Trophoblast cell (in vitro differentiated cells and primary cell): ENCODE measurements at regions not wholly inside any gene's neighbourhood (a gene's known extent, or its start where the extent isn't known, plus 50 kb on each side); places are given as distances from the start of the nearest gene placed in this dataset.

Source experiments
- DNase-seq, 2 donors: peaks; one replicate each; pipeline ENCODE4 v3.0.0-alpha.2; 2016
- H2AFZ ChIP-seq: 2 replicates; pipeline ENCODE4 v1.6.1; 2013; ENCODE audit warnings: low read length, moderate library complexity, mild to moderate bottlenecking; ENCODE audit not compliant: insufficient read depth, poor library complexity
- H2AK5ac ChIP-seq: 2 replicates; pipeline ENCODE4 v1.6.1; 2013; ENCODE audit warnings: mild to moderate bottlenecking, low read length
- H2BK120ac ChIP-seq: 2 replicates; pipeline ENCODE4 v1.6.1; 2013; ENCODE audit warnings: low read length, mild to moderate bottlenecking, moderate library complexity; ENCODE audit not compliant: insufficient read depth, poor library complexity
- H2BK12ac ChIP-seq: 2 replicates; pipeline ENCODE4 v1.6.1; 2013; ENCODE audit warnings: mild to moderate bottlenecking, low read length, moderate library complexity
- H2BK5ac ChIP-seq: 2 replicates; pipeline ENCODE4 v1.6.1; 2013; ENCODE audit warnings: low read length, low read depth, moderate library complexity, mild to moderate bottlenecking; ENCODE audit not compliant: poor library complexity
- H3K14ac ChIP-seq: 2 replicates; pipeline ENCODE4 v1.6.1; 2013; ENCODE audit warnings: mild to moderate bottlenecking, low read length
- H3K18ac ChIP-seq: 2 replicates; pipeline ENCODE4 v1.6.1; 2013; ENCODE audit warnings: mild to moderate bottlenecking, low read length
- H3K23ac ChIP-seq: 2 replicates; pipeline ENCODE4 v1.6.1; 2013; ENCODE audit warnings: low read length
- H3K27ac ChIP-seq: 2 replicates; pipeline ENCODE4 v1.5.1; 2013; ENCODE audit warnings: low read depth, mild to moderate bottlenecking, inconsistent platforms, low read length, moderate library complexity
- H3K27me3 ChIP-seq: 2 replicates; pipeline ENCODE4 v1.6.1; 2013; ENCODE audit warnings: inconsistent platforms, mild to moderate bottlenecking, low read length, moderate library complexity; ENCODE audit not compliant: insufficient read depth
- H3K36me3 ChIP-seq, 2 experiments: 1 replicate in 1 of 2; 2 replicates in 1 of 2; pipeline ENCODE4 v1.6.1; 2013; ENCODE audit warnings: low read length in 2 of 2, mild to moderate bottlenecking in 2 of 2, moderate library complexity in 1 of 2; ENCODE audit not compliant: insufficient read depth in 2 of 2, control insufficient read depth in 1 of 2
- H3K4ac ChIP-seq: 2 replicates; pipeline ENCODE4 v1.6.1; 2013; ENCODE audit warnings: low read depth, mild to moderate bottlenecking, low read length, moderate library complexity
- H3K4me1 ChIP-seq, 2 experiments: 1 replicate in 1 of 2; 2 replicates in 1 of 2; pipeline ENCODE4 v1.6.1; 2013; ENCODE audit warnings: low read length in 2 of 2, mild to moderate bottlenecking in 2 of 2, moderate library complexity in 1 of 2; ENCODE audit not compliant: insufficient read depth in 2 of 2, control insufficient read depth in 1 of 2
- H3K4me2 ChIP-seq: 2 replicates; pipeline ENCODE4 v1.6.1; 2013; ENCODE audit warnings: inconsistent platforms, mild to moderate bottlenecking, low read length, moderate library complexity
- H3K4me3 ChIP-seq: 2 replicates; pipeline ENCODE4 v1.5.1; 2013; ENCODE audit warnings: mild to moderate bottlenecking, low read depth, low read length, inconsistent platforms
- H3K79me1 ChIP-seq: one replicate; pipeline ENCODE4 v1.6.1; 2013; ENCODE audit warnings: low read length
- H3K79me2 ChIP-seq: 2 replicates; pipeline ENCODE4 v1.6.1; 2013; ENCODE audit warnings: low read length, mild to moderate bottlenecking; ENCODE audit not compliant: control insufficient read depth, insufficient read depth, poor library complexity
- H3K9ac ChIP-seq: 2 replicates; pipeline ENCODE4 v1.6.1; 2013; ENCODE audit warnings: mild to moderate bottlenecking, low read length
- H3K9me3 ChIP-seq: 2 replicates; pipeline ENCODE4 v1.6.1; 2013; ENCODE audit warnings: low read depth, mild to moderate bottlenecking, control low read depth, inconsistent platforms, low read length; ENCODE audit not compliant: insufficient read depth
- H4K12ac ChIP-seq: 2 replicates; pipeline ENCODE4 v1.6.1; 2013; ENCODE audit warnings: low read depth, mild to moderate bottlenecking, low read length, moderate library complexity
- H4K8ac ChIP-seq: 2 replicates; pipeline ENCODE4 v1.6.1; 2013; ENCODE audit warnings: low read depth, mild to moderate bottlenecking, low read length, moderate library complexity
- H4K91ac ChIP-seq: one replicate; pipeline ENCODE4 v1.6.1; 2013; ENCODE audit warnings: low read depth, mild to moderate bottlenecking, low read length, moderate library complexity
- WGBS: extraction: QIAGEN DNeasy Blood & Tissue Kit; methylation state at CpG from one replicate; pipeline ENCODE4 v1.1.7; 2013; ENCODE audit warnings: missing lambda C conversion rate; ENCODE audit not compliant: insufficient read length, insufficient coverage; ENCODE audit errors: extremely low coverage; 5-methylcytosine and 5-hydroxymethylcytosine counted together

DNA sequence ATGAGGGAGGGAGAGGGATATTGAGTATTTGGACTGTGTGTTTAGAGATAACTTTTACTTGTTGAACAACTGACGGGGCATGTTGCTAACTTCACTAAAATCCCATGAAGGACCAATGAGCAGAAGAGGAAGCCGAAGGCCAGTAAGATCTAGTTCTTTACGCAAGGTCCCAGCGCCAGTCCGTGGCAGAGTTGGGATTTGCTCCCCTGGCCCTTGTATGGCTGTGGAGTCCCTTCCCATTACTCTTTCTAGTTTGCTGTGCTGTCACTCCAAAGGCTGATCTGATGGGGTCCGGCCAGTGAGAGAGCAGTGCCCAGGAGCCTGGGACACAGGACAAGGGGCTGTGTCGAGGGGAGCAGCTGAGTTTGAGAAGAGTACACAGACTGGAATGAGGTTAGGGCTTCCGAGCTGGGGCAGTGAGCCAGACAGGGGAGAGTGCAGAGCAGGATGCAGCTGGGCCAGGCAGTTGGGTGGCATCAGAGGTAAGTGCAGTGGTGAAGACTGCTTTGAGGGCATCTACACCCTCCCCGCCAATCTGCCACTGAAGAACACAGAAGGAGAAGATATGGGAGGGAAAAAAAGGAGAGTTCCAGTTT is 692.9 kb upstream of the HS6ST1 start:
- WGBS = no CpG with 5 or more reads among the region's 9 CpGs

DNA sequence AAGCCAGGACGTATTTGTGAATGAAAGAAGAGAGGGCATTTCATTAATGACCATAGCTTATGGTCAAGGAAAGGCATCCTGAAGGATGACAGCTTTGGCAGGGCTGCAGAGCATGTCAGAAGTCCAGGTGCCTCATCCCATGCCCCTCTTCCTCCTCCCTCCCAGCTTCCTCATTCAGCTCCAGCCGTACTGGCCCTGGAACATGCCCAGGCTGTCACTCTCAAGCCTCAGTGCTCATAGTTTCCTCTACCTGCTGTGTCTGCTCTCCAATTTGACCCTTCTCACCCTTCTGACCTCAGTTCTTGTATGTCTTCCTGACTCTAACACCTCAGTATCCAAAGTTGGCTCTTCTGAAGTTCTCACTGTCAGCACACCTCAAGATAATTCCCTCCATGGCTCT is 695.8 kb upstream of the HS6ST1 start:
- H3K18ac ChIP-seq = no peak overlapping the region
- no peak overlapping the region for H2AK5ac ChIP-seq
- H3K27me3 ChIP-seq = no peaks in the 10 kb centered on the region
- no peak overlapping the region for H4K8ac ChIP-seq
- H3K4me3 ChIP-seq = no peak overlapping the region
- no peak overlapping the region for H3K9ac ChIP-seq
- no CpG with 5 or more reads among the region's 2 CpGs for WGBS
- no peak overlapping the region for H3K14ac ChIP-seq
- no peak overlapping the region for H2BK12ac ChIP-seq
- H3K4ac ChIP-seq = no peak overlapping the region
- no peak overlapping the region for H4K12ac ChIP-seq
- H3K36me3 ChIP-seq = no peaks in the 10 kb centered on the region
- no peak overlapping the region for H3K4me2 ChIP-seq
- H2AFZ ChIP-seq = no peak overlapping the region
- no peak overlapping the region for H2BK120ac ChIP-seq
- no peaks in the 10 kb centered on the region for H3K9me3 ChIP-seq
- H3K79me1 ChIP-seq = no peaks in the 10 kb centered on the region
- H3K23ac ChIP-seq = no peak overlapping the region
- H3K79me2 ChIP-seq = no peaks in the 10 kb centered on the region
- no peak overlapping the region for H3K27ac ChIP-seq
- DNase-seq = no peak
- H3K4me1 ChIP-seq = no peaks in the 10 kb centered on the region
- no peak overlapping the region for H4K91ac ChIP-seq
- H2BK5ac ChIP-seq = no peak overlapping the region

More for the DNA sequence above, 692.9 kb upstream of the HS6ST1 start:
- Histone ChIP-seq H4K12ac (no peak overlapping the region), H2AFZ (no peak overlapping the region), H2AK5ac (no peak overlapping the region), H3K9ac (no peak overlapping the region), H3K27ac (no peak overlapping the region), H3K23ac (no peak overlapping the region), H3K4me1 (no peaks in the 10 kb centered on the region), H3K79me2 (no peaks in the 10 kb centered on the region), H3K4me2 (no peak overlapping the region), H2BK12ac (no peak overlapping the region), H3K4me3 (no peak overlapping the region), H3K27me3 (no peaks in the 10 kb centered on the region), H4K8ac (no peak overlapping the region), H2BK5ac (no peak overlapping the region), H4K91ac (no peak overlapping the region), H3K14ac (no peak overlapping the region), H3K79me1 (no peaks in the 10 kb centered on the region), H3K36me3 (no peaks in the 10 kb centered on the region), H3K9me3 (no peaks in the 10 kb centered on the region), H3K18ac (no peak overlapping the region), H2BK120ac (no peak overlapping the region), H3K4ac (no peak overlapping the region)
- no peak for DNase-seq

DNA sequence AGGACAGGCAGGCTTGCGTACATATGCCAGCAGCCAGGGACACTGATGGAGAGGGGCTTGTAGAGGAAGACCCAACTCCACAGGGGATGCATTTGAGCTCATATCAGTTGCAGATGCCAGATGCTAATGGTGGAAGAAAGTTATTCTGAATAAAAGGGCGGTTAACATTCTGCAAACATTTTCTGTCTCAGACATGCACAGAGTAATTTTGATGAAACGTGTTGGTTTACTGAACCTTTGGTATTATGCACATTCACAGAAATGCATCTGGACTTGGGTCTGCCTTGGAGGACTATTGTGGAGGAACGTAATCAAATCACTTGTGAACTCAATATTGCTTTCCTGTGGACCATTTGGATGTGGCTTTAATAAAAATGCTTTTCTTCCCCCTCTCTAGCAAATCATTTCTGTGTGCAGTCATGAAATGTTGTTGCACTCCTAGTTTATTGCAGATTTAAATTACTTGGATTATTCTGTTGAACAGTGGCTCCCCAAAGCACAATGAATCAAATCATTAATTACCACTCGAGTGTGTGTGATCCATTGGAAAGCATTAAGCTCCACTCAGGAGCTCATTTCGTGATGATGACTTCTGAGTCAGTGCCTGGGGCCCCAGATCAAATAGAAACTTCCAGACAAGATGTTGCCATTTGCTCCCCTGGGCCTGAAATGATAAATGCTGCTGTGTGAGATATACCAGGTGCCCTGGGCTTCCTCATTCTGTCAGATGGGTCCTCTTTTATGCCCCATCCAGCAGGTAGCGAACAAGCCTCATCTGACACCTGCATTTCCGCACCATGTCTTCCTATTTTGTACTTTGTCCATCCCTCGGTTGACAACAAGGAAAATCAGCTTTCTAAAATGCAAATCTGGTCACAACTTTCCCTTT is 697.0 kb upstream of the HS6ST1 start:
- no peak overlapping the region for H2BK5ac ChIP-seq
- no CpG with 5 or more reads among the region's 9 CpGs for WGBS
- no peak overlapping the region for H3K23ac ChIP-seq
- DNase-seq = no peak
- H3K4me2 ChIP-seq = no peak overlapping the region
- H4K91ac ChIP-seq = no peak overlapping the region
- H3K9ac ChIP-seq = no peak overlapping the region
- no peak overlapping the region for H3K4me3 ChIP-seq
- H3K79me1 ChIP-seq = no peaks in the 10 kb centered on the region
- no peaks in the 10 kb centered on the region for H3K36me3 ChIP-seq
- no peak overlapping the region for H3K27ac ChIP-seq
- H2BK12ac ChIP-seq = no peak overlapping the region
- no peak overlapping the region for H4K12ac ChIP-seq
- H3K18ac ChIP-seq = no peak overlapping the region
- H4K8ac ChIP-seq = no peak overlapping the region
- no peaks in the 10 kb centered on the region for H3K9me3 ChIP-seq
- H3K79me2 ChIP-seq = no peaks in the 10 kb centered on the region
- no peak overlapping the region for H2AK5ac ChIP-seq
- no peaks in the 10 kb centered on the region for H3K4me1 ChIP-seq
- no peaks in the 10 kb centered on the region for H3K27me3 ChIP-seq
- no peak overlapping the region for H3K14ac ChIP-seq
- H2BK120ac ChIP-seq = no peak overlapping the region
- no peak overlapping the region for H3K4ac ChIP-seq
- H2AFZ ChIP-seq = no peak overlapping the region

DNA sequence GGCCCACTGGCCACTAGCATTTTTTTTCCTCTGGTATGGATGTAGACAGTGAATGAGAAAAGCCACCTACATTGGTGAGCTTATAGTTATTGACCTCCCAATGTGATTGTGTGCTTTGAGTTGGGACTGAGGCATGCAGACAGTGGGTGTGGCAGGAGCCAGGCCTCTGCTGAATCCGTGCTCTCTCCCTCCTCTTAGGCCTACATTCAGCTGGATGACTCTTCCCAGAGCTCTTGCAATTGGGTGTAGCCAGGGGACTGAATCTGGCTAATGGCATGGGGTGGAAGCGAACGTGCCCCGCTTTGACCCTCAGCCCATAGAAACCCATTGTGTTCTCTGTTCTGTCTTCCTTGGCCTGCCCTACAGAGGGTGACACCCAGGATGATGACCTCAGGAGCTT is 698.3 kb upstream of the HS6ST1 start:
- DNase-seq = no peak
- no peaks in the 10 kb centered on the region for H3K79me2 ChIP-seq
- H3K14ac ChIP-seq = no peak overlapping the region
- H3K4ac ChIP-seq = no peak overlapping the region
- no peak overlapping the region for H3K18ac ChIP-seq
- no peaks in the 10 kb centered on the region for H3K27me3 ChIP-seq
- H2BK5ac ChIP-seq = no peak overlapping the region
- H3K79me1 ChIP-seq = no peaks in the 10 kb centered on the region
- no peak overlapping the region for H4K91ac ChIP-seq
- H2AFZ ChIP-seq = no peak overlapping the region
- H3K4me1 ChIP-seq = no peaks in the 10 kb centered on the region
- WGBS = no CpG with 5 or more reads among the region's 4 CpGs
- no peak overlapping the region for H3K4me3 ChIP-seq
- H3K9me3 ChIP-seq = no peaks in the 10 kb centered on the region
- H3K4me2 ChIP-seq = no peak overlapping the region
- no peak overlapping the region for H2BK120ac ChIP-seq
- no peak overlapping the region for H2BK12ac ChIP-seq
- no peak overlapping the region for H3K23ac ChIP-seq
- no peak overlapping the region for H4K12ac ChIP-seq
- H2AK5ac ChIP-seq = no peak overlapping the region
- H4K8ac ChIP-seq = no peak overlapping the region
- no peak overlapping the region for H3K9ac ChIP-seq
- H3K36me3 ChIP-seq = no peaks in the 10 kb centered on the region
- H3K27ac ChIP-seq = no peak overlapping the region
